HL-60 (cell line): ENCODE measurements at regions not wholly inside any gene's neighbourhood (a gene's known extent, or its start where the extent isn't known, plus 50 kb on each side); places are given as distances from the start of the nearest gene placed in this dataset.

Experiments
- POLR2AphosphoS5 ChIP-seq: IDR thresholded peaks from 2 replicates; pipeline ENCODE4 v1.6.1; 2012; ENCODE audit warnings: low read depth
- TF ChIP-seq, protein P1 (sequence below): IDR thresholded peaks from one replicate; pipeline ENCODE4 v1.5.1; 2011; ENCODE audit warnings: low read length, control low read depth, inconsistent platforms; ENCODE audit not compliant: insufficient read depth

- TF ChIP-seq, protein P1, sequence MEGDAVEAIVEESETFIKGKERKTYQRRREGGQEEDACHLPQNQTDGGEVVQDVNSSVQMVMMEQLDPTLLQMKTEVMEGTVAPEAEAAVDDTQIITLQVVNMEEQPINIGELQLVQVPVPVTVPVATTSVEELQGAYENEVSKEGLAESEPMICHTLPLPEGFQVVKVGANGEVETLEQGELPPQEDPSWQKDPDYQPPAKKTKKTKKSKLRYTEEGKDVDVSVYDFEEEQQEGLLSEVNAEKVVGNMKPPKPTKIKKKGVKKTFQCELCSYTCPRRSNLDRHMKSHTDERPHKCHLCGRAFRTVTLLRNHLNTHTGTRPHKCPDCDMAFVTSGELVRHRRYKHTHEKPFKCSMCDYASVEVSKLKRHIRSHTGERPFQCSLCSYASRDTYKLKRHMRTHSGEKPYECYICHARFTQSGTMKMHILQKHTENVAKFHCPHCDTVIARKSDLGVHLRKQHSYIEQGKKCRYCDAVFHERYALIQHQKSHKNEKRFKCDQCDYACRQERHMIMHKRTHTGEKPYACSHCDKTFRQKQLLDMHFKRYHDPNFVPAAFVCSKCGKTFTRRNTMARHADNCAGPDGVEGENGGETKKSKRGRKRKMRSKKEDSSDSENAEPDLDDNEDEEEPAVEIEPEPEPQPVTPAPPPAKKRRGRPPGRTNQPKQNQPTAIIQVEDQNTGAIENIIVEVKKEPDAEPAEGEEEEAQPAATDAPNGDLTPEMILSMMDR: no peak
- TF ChIP-seq POLR2AphosphoS5: no peak
Measured at GRCh38 chr5:118042076-118042475, 946.3 kb downstream of the DTWD2 start.
